GM21786 (cell line): ENCODE measurements at regions not wholly inside any gene's neighbourhood (a gene's known extent, or its start where the extent isn't known, plus 50 kb on each side); places are given as distances from the start of the nearest gene placed in this dataset.
"Not testable (repeated sequence)": the region's sequence is repeated elsewhere in the genome, so short reads cannot be mapped to it uniquely, and the experiment has no call there.

Experiments
- ATAC-seq: cut with Tn5 transposase; IDR thresholded peaks from one replicate; pipeline ENCODE4 v1.9.1; 2021; ENCODE audit not compliant: unreplicated experiment

DNA sequence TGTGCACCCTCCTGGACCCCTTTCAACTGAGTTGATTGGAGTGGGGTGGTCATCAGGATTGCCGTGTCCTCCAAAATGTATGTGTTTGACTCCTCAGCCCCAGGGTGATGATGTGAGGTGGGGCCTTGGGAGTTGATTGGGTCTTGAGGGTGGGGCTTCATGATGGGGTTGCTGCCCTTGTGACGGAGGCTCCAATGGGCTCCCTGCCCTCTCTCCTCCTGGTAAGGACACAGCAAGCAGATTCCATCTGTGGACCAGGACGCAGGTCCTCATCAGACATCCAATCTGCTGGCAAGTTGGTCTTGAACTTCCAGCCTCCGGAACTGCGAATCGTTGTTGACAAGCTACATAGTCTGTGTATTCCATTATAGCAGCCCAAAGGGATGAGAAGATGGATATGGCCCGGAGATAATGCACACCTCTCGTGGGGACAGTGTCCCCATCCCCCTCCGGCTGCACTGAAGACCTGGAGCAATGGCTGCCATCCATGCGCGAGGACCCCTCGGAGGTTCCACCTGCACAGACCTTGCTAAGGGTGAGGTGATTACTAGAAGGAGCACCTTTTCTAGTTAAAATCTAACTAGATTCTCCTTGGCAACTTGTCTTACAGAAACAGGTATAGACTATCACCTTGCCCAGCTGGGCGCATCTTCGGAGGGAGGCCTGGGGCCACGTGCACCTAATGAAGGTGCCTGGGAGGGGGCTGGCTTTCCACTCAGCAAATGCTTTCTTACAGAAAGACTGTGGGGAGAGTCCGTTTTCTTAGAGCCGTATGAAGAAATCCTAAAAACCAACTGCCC, 75.7 kb upstream of the IRX4 start:
- ATAC-seq, result no peak

DNA sequence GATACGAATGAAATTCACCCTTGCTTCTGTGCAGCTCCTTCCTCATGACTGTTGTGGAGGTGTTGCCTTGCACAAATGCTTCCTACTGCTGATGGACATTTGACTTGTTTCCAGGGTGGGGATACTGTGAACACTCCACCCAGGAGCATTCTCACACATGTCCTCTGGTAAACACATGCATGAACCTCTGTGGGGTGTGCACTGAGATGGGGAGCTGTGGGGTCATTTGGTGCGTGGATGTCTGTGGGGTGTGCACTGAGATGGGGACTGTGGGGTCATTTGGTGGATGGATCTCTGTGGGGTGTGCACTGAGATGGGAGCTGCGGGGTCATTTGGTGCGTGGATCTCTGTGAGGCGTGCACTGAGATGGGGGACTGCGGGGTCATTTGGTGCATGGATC, 72.9 kb upstream of the IRX4 start:
- ATAC-seq, result no peak

DNA sequence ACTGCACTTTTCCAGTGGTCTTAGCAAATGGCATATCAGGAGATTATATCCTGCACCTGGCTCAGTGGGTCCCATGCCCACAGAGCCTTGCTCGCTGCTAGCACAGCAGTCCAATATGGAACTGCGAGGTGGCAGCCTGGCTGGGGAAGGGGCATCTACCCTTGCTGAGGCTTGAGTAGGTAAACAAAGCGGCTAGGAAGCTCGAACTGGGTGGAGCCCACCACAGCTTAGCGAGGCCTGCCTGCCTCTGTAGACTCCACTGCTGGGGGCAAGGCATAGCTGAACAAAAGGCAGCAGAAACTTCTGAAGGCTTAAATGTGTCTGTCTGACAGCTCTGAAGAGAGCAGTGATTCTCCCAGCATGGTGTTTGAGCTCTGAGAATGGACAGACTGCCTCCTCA, 71.0 kb upstream of the IRX4 start:
- not testable (repeated sequence) for ATAC-seq

DNA sequence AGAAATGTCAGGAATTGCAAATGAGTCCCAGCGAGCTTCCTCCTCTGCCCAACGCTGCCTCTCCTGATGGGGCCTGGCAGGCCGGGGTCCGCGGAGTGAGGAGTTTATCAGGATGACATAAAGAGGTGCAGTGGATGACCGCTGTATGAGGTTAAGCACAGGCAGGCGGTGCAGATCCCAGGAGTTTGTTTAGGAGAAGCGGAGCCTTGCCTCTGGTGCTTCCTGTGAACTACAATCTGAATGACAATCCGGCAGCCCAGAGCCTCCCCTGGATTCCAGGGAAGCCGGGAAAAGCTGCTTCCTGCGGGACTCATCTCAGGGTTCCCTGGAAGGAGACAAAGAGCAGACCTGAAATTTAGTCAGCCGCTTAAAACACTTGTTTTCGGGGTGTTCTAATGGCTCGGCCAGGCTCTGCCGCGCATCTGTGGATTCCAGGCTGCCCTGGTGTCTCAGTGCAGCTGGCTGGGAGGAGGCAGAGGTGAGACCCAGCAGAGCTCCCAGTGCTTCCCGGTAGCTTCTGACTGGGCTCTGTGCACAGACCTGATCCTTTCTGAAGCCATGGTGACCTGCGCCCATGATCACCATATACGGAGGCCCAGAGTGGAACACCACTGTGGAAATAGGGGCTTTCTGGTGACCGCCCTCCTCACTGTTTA, 69.8 kb upstream of the IRX4 start:
- no peak for ATAC-seq

DNA sequence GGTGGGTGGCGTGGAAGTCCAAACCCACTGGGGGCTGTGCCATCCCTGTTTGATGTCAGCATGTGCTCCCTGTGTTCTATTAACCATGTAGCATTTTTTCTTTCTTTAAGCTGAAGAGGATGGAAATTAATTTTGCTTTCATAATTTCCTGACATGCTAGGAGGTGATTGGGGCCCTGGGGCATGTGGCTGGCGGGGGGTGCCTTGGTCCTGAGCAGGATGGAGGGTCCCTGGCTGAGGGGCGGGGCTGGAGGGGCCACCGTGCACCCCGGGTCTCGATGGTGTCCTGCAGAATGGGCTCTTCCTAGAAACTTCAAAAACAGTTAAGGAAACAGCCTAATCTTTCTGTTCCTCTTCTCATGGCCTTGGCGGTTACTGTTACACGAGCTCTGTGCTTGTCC, 69.3 kb upstream of the IRX4 start:
- ATAC-seq, result no peak

DNA sequence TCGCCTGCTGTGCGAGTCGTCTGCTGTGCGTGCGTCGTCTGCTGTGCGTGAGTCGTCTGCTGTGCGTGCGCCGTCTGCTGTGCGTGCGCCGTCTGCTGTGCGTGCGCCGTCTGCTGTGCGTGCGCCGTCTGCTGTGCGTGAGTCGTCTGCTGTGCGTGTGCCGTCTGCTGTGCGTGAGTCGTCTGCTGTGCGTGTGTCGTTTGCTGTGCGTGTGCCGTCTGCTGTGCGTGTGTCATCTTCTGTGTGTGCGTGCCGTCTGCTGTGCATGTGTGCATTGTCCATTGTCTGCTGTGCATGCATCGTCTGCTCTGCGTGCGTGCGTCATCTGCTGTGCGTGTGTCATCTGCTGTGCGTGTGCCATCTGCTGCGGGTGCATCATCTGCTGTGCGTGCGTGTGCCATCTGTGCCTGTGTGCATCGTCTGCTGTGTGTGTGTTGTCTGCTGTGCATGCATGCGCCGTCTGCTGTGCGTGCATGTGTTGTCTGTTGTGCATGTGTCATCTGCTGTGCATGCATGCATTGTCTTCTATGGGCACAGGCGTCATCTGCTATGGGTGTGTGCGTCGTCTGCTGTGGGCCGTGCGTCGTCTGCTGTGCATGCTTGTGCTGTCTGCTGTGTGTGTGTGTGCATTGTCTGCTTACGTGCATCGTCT, 68.6 kb upstream of the IRX4 start:
- no peak for ATAC-seq

DNA sequence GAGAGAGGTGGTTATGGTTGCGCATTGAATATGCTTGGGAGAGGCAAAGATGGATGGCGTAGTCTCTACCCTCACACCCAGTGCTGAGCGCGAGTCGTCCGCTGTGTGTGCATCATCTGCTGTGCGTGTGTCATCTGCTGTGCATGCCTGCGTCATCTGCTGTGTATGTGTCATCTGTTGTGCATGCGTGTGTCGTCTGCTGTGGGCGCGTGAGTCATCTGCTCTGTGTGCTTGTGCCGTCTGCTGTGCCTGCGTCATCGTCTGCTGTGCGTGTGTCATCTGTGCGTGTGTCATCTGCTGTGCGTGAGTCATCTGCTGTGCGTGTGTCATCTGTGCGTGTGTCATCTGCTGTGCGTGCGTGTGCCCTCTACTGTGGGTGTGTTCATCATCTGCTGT, 68.0 kb upstream of the IRX4 start:
- no peak for ATAC-seq

DNA sequence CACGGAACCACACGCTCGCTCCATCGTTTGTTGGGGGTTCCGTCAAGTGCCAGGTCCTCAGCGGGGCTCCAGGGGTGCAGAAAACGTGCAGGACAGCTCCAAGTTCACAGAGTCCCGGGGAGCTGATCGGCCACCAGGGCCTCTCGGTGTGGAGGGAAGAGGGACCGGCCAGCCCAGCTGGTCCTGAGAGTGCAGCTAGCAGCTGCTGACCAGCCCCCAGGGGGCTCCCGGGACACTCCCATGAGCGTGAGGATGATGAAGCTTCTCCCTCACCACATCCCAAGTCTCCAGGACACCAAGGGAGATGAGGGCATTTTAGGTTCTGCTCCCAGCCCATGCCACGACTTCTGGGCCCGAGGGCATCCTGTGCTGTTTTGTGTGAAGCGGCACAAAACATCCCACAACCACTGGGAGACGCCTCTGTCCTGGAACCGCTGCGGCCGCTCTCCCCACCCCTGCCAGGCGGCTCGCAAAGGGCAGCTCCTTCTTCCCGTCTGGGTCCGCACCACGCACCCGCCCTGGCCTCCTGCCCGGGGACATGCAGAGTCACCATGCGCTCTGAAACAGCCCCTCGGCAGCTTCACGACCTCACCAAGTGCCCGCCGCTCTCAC, 67.5 kb upstream of the IRX4 start:
- no peak for ATAC-seq

DNA sequence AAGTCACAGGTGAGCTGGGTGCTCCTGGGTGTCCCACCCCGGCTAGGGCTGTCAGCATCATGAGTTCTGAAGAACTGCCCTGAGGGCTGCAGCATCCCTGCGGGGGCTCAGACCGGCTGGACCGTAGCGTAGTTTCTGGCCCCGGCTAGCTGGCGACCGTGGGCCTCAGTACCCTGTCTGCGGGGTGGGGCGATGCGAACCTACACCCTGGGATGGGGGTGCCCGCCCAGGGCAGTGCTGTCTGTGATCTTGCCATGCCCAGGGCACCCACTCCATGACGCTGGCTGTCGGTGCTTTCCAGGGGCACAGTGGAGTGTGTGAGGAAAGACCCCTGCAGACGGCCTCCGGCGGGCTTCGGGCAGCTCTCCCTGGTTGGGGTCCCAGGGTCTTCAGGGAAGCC, 66.5 kb upstream of the IRX4 start:
- ATAC-seq, result no peak

DNA sequence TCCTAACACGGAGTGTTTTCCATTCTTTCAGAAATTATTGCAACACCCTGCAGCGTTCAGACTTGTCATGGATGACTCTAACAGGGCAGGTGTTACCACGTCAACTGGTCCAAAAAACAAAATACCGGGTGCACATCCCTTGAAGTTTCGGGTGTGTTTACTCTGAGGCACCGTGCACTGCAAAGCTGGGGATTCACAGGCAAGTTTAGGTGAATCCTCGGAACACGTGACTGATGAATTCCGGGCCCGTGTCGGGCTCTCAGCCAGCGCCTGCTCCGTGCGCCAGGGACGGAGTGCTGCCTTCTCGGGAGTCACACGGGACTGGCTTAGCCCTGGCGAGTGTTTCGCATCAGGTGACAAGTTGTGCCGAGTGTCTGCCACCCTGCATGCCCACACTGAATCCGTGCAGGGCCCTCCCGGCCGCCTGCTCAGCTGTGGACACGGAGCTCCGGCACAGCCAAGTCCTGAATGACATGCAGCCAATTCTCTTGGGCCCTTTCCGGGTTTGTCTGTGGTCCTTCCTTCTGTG, 66.0 kb upstream of the IRX4 start:
- no peak for ATAC-seq

DNA sequence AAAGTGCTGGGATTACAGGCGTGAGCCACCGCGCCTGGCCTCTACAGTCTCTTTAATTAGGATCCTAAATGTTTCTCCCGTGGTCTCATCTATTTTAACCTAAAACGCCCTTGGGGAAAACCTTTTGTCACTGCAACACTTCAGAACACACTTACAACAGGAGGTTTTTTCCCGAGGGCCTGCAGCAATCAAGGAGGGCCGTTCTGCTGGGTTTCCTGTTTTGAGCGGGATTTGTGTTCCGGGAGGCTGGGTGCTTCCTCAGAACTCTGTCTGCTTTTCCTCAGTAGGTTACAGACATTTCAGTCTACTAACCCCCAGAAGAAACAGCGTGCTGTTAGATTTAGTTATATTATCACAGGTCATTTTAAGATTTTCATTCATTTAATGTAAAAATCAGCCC, 65.4 kb upstream of the IRX4 start:
- no peak for ATAC-seq

DNA sequence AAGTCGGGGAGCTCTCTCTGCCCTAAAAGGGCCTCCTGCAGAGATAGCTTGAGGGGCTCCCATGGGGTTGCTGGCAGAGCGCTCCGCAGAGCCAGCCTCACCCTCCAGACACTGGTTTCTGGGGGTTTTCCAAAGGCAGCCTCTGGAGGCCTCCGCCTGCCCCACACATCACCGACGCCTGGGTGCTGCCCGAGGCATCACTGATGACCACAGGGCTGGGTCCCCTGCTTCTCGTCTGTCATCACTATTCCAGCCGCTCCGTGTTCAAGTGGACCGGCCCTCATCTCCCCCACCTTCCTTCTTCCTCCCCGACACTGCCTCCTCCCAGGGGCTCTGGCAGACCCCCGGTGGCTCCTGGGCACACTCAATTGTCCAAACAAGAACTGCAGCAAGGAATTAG, 64.1 kb upstream of the IRX4 start:
- no peak for ATAC-seq

DNA sequence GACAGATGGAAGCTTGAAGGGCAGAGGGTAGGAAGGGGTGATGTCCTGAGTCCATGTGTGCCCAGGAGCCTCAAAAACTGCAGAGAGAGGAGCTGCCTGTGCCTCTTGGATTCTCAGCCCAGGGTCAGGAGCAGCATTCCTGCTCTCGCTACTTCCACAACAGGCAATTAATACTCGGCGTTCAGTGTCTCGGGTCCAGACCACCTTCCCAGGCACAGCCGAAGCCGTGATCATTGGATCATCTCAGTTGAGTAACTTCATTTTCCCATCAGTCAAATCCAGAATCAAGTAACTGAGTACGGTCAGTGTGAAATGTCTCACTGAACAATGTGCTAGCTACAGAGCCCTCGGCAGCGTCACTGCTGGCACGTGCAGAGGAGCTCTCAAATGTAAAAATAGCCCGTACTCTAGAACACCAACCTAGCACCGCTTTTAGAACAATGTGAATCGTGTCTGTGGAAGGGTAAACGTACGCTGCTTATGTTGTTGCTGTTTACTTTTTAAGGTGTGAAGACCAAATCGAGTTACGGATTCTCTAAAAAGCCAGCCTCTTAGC, 63.5 kb upstream of the IRX4 start:
- no peak for ATAC-seq

DNA sequence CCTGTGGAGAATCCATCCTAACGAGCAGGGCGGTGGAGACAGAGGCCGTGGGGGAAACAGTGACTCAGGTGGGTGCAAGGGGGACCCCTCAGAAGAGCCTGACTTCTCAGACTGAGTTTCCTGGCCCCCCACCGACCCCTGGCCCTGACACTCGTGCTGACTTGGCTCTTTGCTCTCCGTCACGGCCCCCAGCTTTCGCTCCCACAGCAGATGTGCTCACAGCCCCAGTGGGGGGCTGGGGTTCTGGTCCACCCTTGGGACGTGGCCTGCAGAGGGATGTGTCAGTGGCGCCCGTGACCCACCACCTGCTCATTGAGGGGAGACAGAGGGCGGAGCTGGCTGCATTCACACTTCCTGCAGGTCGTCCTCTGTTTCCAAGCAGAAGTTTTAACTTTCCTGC, 62.9 kb upstream of the IRX4 start:
- no peak for ATAC-seq

DNA sequence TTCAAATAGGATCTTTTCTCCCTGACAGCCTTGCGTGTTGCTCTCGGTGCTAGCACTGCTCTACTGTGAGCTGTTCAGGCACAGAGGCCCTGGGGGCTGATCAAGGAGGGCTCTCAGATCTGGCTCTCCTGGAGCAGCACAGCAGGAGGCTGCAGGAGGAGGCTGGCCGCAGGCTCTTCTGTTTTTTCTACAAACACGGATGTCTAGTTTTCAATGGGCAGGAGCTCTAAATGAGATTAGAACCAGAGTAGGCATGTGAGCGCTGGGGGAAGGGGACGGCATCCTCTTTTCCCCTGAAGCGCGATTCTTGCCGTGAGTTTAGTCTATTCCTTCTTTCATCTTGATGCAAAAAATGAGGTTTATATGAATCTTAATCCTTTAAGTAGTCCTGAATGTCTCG, 61.7 kb upstream of the IRX4 start:
- ATAC-seq, result no peak

DNA sequence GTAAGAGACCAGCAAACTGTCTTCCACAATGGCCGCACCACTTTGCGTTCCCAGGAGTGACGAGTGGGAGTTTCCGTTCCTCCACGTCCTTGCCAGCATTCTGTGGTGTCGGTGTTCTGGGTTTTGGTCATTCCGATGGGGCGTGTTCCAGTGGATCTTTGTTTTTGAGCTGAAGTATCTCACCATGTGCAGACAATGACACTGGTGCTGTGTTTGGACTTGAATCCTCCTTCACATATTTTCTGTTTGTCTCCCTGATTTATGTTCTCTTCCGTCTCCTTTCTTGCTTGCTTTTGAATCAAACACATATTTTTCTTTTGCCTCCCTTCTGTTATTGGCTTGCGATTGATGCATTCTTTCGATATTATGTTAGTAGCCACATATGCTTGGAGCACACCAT, 60.8 kb upstream of the IRX4 start:
- no peak for ATAC-seq

DNA sequence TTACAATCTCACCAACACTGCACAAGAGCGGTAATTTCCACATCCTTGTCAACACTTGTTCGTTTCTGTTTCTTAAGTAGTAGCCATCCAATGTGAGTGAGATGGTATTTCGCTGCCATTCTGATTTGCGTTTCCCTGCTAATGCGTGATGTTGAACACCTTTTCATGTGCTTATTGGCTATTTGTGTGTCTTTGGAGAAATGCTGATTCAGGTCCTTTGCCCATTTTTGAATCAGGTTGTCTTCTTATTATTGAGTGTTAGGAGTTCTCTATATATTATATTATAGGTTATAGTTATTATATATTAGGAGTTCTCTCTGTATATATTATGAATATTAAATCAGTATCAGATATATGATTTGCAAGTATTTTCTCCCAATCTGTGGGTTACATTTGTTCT, 59.9 kb upstream of the IRX4 start:
- no peak for ATAC-seq

DNA sequence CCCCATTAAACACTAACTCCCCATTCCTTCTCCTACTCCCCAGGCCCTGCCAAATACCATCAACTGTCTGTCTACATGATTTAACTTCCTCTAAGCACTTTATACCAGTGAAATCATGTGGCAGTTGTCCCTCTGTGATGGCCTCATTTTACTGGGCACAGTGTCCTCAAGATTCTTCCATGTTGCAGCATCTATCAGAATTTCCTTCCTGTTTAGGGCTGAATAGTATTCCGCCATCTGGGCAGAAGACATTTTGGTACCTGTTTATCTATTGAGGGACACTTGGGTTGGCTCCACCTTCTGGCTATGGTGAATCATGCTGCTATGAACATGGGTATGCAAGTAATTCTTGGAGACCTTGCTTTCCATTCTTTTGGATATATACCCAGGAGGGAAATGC, 59.4 kb upstream of the IRX4 start:
- no peak for ATAC-seq

DNA sequence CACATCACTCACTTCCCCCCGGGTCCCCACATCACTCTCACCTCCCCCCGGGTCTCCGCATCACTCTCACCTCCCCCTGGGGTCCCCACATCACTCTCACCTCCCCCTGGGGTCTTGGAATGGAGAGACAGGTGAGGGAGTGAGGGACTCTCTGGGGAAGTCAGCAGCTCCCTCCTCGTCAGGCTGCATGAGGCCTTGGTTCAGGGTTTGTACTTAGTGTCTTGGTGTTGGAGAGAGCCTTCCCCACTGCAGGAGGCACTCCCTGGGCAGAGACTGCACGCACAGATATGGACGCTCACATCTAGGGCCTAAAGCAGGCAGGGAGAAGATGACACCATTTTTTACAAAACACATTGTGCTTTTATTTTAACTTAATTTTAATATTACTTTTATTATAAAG, 56.5 kb upstream of the IRX4 start:
- ATAC-seq, result no peak

DNA sequence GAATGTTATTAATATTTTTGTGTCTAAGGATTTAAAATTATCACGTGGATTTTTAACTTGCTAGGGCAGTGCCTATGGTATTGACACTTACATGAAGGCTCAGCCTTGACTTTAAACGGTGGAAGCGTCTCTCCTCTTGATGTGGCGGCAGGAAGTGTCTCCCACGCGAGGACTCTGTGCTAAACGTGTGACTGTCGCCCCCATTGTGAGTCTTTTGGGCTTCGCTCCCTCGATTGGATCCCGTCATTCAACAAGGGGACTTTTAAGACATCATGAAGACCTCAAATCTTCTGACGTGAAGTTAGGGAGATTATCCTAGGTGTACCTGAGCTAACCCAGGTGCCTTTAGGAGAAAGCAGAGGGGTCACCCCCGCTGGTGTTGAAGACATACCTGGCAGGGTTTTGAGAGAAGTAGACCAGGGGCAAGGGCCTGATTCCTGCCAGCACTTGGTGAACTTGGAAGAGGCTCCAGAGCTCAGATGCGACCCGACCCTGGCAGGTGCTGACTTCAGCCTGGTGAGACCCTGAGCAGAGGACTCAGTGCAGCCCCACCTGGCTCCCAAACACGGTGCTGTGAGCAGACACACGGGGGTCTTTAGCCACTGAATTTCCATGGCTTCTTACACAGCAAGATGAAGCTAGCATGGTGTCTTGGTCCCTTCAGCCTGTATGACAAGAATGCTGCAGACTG, 55.7 kb upstream of the IRX4 start:
- ATAC-seq, result no peak

DNA sequence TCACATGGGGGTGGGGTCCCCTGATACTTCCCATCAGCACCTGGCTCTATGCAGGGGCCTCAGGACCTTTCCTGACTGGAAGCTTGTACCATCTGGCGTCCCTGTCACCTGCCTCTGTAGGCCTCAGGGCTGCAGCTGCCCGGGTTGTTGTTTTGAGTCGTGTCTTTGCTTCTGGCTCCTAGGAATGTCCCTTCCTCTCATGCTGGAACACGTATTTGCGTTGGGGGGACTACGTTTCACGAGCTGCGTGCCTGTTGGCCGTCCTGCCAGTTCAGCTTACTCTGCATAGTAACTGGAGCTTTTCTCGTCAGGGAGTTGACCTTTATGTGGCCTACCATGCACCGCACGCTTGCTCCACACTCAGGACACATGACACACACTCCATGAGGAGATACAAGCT, 54.9 kb upstream of the IRX4 start:
- no peak for ATAC-seq
